Omental fat pad (tissue), 3 donors: ENCODE measurements at regions not wholly inside any gene's neighbourhood (a gene's known extent, or its start where the extent isn't known, plus 50 kb on each side); places are given as distances from the start of the nearest gene placed in this dataset. TPM values are rescaled to one million over a fixed set of nuclear protein-coding genes. Genes with fewer than 3 reads are reported as not detected.

Experiments
- ATAC-seq: fragments of 150-250 bp; one replicate; pipeline ENCODE4 v1.9.1; 2016; ENCODE audit warnings: mild to moderate bottlenecking, moderate library complexity; ENCODE audit not compliant: low FRiP score
- DNase-seq: peaks from one replicate; pipeline ENCODE4 v3.0.0-alpha.2; 2019; ENCODE audit warnings: low spot score
- small RNA-seq: library from RNA; depleted of rRNA; stranded (forward); fragments of <200 nt; gene quantifications from one replicate; pipeline ENCODE3, GENCODE V24; 2016
- TF ChIP-seq, protein P1 (sequence below), 3 donors: fragments of 450-650 bp; IDR thresholded peaks; one replicate each; pipeline ENCODE4 v1.5.1; 2016 to 2017; ENCODE audit warnings: antibody characterized with exemption in 3 of 3, mild to moderate bottlenecking in 3 of 3, moderate library complexity in 2 of 3

DNA sequence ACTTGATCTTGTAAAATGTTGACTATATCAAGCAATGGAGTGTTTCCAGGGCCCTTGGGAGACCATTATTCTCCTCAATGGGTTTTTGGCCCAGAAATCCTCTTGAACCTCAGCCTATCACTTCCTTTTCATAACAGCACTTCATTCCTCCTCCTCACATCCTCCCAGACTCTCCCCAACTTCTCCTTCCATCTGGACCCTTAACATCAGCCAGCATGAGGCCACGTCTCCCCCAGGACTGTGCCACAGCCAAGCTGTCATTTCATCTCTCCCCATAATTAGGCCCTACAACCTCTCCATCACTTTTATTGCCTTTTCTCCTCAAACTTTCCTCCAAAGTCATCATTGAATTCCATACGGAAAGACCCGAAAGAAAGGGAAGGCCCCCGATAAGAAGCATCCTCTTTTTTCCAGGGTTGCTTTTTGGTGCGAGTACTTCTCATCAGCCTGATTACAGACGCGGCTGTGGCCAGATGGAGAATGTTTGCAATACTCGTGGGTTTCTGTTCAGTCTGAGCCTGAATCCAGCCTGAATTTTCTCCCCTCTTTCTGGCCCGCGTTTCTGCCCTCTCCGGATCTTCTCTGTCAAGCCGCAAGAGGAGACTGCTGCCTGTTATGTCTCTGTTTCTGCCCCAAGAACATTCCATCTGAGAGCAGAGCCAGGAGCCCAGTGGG lies 52.7 kb upstream of the SLC25A33 start:
- TF ChIP-seq, protein P1, sequence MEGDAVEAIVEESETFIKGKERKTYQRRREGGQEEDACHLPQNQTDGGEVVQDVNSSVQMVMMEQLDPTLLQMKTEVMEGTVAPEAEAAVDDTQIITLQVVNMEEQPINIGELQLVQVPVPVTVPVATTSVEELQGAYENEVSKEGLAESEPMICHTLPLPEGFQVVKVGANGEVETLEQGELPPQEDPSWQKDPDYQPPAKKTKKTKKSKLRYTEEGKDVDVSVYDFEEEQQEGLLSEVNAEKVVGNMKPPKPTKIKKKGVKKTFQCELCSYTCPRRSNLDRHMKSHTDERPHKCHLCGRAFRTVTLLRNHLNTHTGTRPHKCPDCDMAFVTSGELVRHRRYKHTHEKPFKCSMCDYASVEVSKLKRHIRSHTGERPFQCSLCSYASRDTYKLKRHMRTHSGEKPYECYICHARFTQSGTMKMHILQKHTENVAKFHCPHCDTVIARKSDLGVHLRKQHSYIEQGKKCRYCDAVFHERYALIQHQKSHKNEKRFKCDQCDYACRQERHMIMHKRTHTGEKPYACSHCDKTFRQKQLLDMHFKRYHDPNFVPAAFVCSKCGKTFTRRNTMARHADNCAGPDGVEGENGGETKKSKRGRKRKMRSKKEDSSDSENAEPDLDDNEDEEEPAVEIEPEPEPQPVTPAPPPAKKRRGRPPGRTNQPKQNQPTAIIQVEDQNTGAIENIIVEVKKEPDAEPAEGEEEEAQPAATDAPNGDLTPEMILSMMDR (IDR thresholded peaks at IDR 0.05): no peak
- ATAC-seq (no peak), DNase-seq (no peak)

Small RNA genes in the stretch of these regions (small RNA-seq; reads per million reads assigned to genes)
- not detected for gene RNA5SP40
